GM12878 (cell line): ENCODE measurements at regions not wholly inside any gene's neighbourhood (a gene's known extent, or its start where the extent isn't known, plus 50 kb on each side); places are given as distances from the start of the nearest gene placed in this dataset.

Experiments used
- ATAC-seq: fragments of 200-7000 bp; cut with Tn5 transposase; 3 replicates; pipeline ENCODE4 v1.9.1; 2020; ENCODE audit warnings: mild to moderate bottlenecking, moderate library complexity
- BruUV-seq: library from RNA; stranded (reverse); fragments of 400-500 nt; replicated peaks from 2 replicates; lab custom pipeline; 2021; lab: Mats Ljungman, UMichigan
- CTCF ChIA-PET: fragments of 300-600 bp; sonication (Branson Sonifier 250); formaldehyde crosslinking; extraction: SDS; loops from one replicate; lab custom pipeline; 2021; ENCODE audit warnings: inconsistent platforms; lab: Yijun Ruan, JAX
- POLR2A ChIA-PET: fragments of 350-600 bp; formaldehyde crosslinking; extraction: SDS; loops from one replicate; lab custom pipeline; 2021; ENCODE audit warnings: inconsistent platforms; lab: Charles Lee
- RAD21 ChIA-PET: fragments of 300-600 bp; sonication (Branson Sonifier 250); formaldehyde crosslinking; loops from one replicate; lab custom pipeline; 2023; ENCODE audit warnings: antibody characterized with exemption; ENCODE audit not compliant: unreplicated experiment; lab: Charles Lee
- SMC1A ChIA-PET: fragments of 300-600 bp; sonication (Branson Sonifier 250); formaldehyde crosslinking; loops from one replicate; lab custom pipeline; 2023; ENCODE audit not compliant: unreplicated experiment, uncharacterized antibody; lab: Charles Lee
- DNase-seq: peaks from one replicate; pipeline ENCODE4 v3.0.0-alpha.2; 2011; ENCODE audit warnings: low read depth, low spot score
- FAIRE-seq: peaks from 3 replicates; lab custom pipeline; 2011; peaks lifted over from hg19 to GRCh38; lab: Jason Lieb, UNC
- H2AFZ ChIP-seq: 2 replicates; pipeline ENCODE4 v1.6.0; 2011; ENCODE audit warnings: low read depth, low read length, control low read depth; ENCODE audit not compliant: control insufficient read depth
- H3K27ac ChIP-seq: 2 replicates; pipeline ENCODE4 v1.5.1; 2011; ENCODE audit warnings: control low read depth; ENCODE audit not compliant: control insufficient read depth, insufficient read depth
- H3K27me3 ChIP-seq, 2 experiments: replicated peaks in 1 of 2; 2 replicates each; pipeline versions ENCODE4 v1.6.0 to v1.6.1; 2011; ENCODE audit warnings: low read length in 1 of 2; ENCODE audit not compliant: control insufficient read depth in 2 of 2, insufficient read depth in 2 of 2
- H3K36me3 ChIP-seq, 2 experiments: 2 replicates each; pipeline ENCODE4 v1.5.1; 2011; ENCODE audit warnings: low read length in 1 of 2; ENCODE audit not compliant: control insufficient read depth in 2 of 2, insufficient read depth in 2 of 2
- H3K4me1 ChIP-seq: 2 replicates; pipeline ENCODE4 v1.6.1; 2011; ENCODE audit warnings: mild to moderate bottlenecking, low read length, moderate library complexity, mixed read lengths; ENCODE audit not compliant: control insufficient read depth, insufficient read depth
- H3K4me2 ChIP-seq: 2 replicates; pipeline ENCODE4 v1.6.0; 2011; ENCODE audit warnings: control low read depth; ENCODE audit not compliant: control insufficient read depth, insufficient read depth
- H3K4me3 ChIP-seq: fragments of 200-600 bp; sonication (generic); 2 replicates; pipeline ENCODE4 v1.5.1; 2016
- H3K79me2 ChIP-seq: 2 replicates; pipeline ENCODE4 v1.6.0; 2011; ENCODE audit warnings: low read length; ENCODE audit not compliant: control insufficient read depth, insufficient read depth
- H3K9ac ChIP-seq: 2 replicates; pipeline ENCODE4 v1.8.0; 2011; ENCODE audit warnings: low read length, control low read depth, mixed read lengths; ENCODE audit not compliant: control insufficient read depth, insufficient read depth
- H3K9me3 ChIP-seq: replicated peaks from 3 replicates; pipeline ENCODE4 v1.5.1; 2011; ENCODE audit warnings: mild to moderate bottlenecking, low read length; ENCODE audit not compliant: control insufficient read depth, insufficient read depth
- H4K20me1 ChIP-seq: 2 replicates; pipeline ENCODE4 v1.6.0; 2011; ENCODE audit not compliant: control insufficient read depth, insufficient read depth
- ATF7 ChIP-seq: fragments of 450-650 bp; IDR thresholded peaks from 2 replicates; pipeline ENCODE4 v1.6.1; 2016; ENCODE audit warnings: low read depth, mild to moderate bottlenecking
- CREM ChIP-seq: IDR thresholded peaks from 2 replicates; pipeline ENCODE4 v1.6.1; 2014; ENCODE audit warnings: antibody characterized with exemption, low read depth
- IRF4 ChIP-seq: IDR thresholded peaks from 2 replicates; pipeline ENCODE4 v1.6.1; 2011; ENCODE audit warnings: low read depth, low read length
- KDM1A ChIP-seq: fragments of 200-600 bp; sonication (generic); IDR thresholded peaks from 2 replicates; pipeline ENCODE4 v1.6.1; 2016; ENCODE audit warnings: borderline replicate concordance
- PRDM15 ChIP-seq: fragments of 450-650 bp; formaldehyde crosslinking; IDR thresholded peaks from 2 replicates; pipeline ENCODE4 v1.4.0; 2020; ENCODE audit warnings: mild to moderate bottlenecking, moderate library complexity
- RAD51 ChIP-seq: fragments of 450-650 bp; IDR thresholded peaks from 2 replicates; pipeline ENCODE4 v1.6.1; 2016; ENCODE audit warnings: moderate library complexity, mild to moderate bottlenecking, inconsistent platforms
- SMARCA5 ChIP-seq: fragments of 450-650 bp; IDR thresholded peaks from 2 replicates; pipeline ENCODE4 v1.6.1; 2017; ENCODE audit warnings: mild to moderate bottlenecking
- SPI1 ChIP-seq: IDR thresholded peaks from 2 replicates; pipeline ENCODE4 v1.6.1; 2011; ENCODE audit warnings: low read depth, mild to moderate bottlenecking, low read length, moderate library complexity, borderline replicate concordance; ENCODE audit not compliant: insufficient read depth
- SRF ChIP-seq, 2 experiments: IDR thresholded peaks; 2 replicates each; pipeline ENCODE4 v1.6.1; 2011; ENCODE audit warnings: low read depth in 2 of 2, low read length in 2 of 2, mild to moderate bottlenecking in 1 of 2, moderate library complexity in 1 of 2
- STAT3 ChIP-seq: IDR thresholded peaks from 2 replicates; pipeline ENCODE4 v1.6.1; 2011; ENCODE audit warnings: low read depth, low read length, improper control_type of control experiment
- SUPT20H ChIP-seq: IDR thresholded peaks from 2 replicates; pipeline ENCODE4 v1.6.1; 2011; ENCODE audit warnings: low read depth, mild to moderate bottlenecking, low read length, moderate library complexity, borderline replicate concordance; ENCODE audit not compliant: control insufficient read depth
- TCF7 ChIP-seq: IDR thresholded peaks from 2 replicates; pipeline ENCODE4 v1.6.1; 2014; ENCODE audit warnings: antibody characterized with exemption, borderline replicate concordance
- ZNF384 ChIP-seq: IDR thresholded peaks from 2 replicates; pipeline ENCODE4 v1.6.1; 2012; ENCODE audit warnings: low read depth, mild to moderate bottlenecking, low read length, improper control_type of control experiment, borderline replicate concordance
- WGBS: methylation state at CpG from one replicate; pipeline ENCODE4 v1.1.6; 2016; ENCODE audit warnings: low lambda C conversion rate; ENCODE audit not compliant: insufficient replicate concordance, insufficient coverage; ENCODE audit errors: missing lambda C conversion rate; 5-methylcytosine and 5-hydroxymethylcytosine counted together
- in situ Hi-C: fragments of 300-500 bp; cut with MboI; formaldehyde crosslinking; loops from 9 replicates; pipeline ENCODE4 v1.14.3; 2018; ENCODE audit warnings: mixed read lengths
- intact Hi-C: fragments of 100-400 bp; cut with micrococcal nuclease; formaldehyde crosslinking; loops from one replicate; pipeline ENCODE4 v1.14.2; 2022; ENCODE audit not compliant: unreplicated experiment

DNA sequence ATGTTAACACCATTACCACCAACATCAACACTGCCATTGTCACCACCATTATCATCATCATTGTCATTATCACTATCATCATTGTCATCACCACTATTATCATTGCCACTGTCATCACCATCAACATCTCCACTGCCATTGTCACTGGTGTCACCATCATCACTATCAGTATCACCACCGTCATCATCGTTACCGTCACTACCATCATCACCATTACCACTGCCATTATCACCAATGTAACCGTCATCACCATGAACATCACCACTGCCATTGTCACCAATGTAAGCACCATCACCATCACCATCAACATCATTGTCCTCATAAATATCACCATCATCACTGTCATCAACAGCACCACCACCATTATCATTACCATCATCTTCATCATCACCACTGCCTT lies 633.2 kb upstream of the EEF2KMT start:
- in situ Hi-C loops: no loop called here
- H3K9ac ChIP-seq: no peak overlapping the region
- H3K4me2 ChIP-seq: no peak overlapping the region
- 88% methylated on average over 4 of the region's 4 CpGs for WGBS
- SMC1A ChIA-PET: no interaction called here
- no peak for DNase-seq
- H3K9me3 ChIP-seq: no peaks in the 10 kb centered on the region; the same call in 2 of the 3 replicates
- no peaks in the 10 kb centered on the region for H3K79me2 ChIP-seq
- no peak overlapping the region for H2AFZ ChIP-seq
- no peaks in the 10 kb centered on the region for H3K27me3 ChIP-seq
- no peaks in the 10 kb centered on the region for H3K4me1 ChIP-seq
- FAIRE-seq: no peak
- no peak overlapping the region for H3K4me3 ChIP-seq
- intact Hi-C loops: no loop called here
- CTCF ChIA-PET: no interaction called here
- H3K36me3 ChIP-seq: no peaks in the 10 kb centered on the region
- no TSS peak for BruUV-seq
- TF ChIP-seq SRF (IDR thresholded peaks at IDR 0.05; ENCODE audit: low read depth in 2 of 2, low read length in 2 of 2) (no peak), IRF4 (no peak), ATF7 (no peak), SPI1 (no peak), ZNF384 (no peak), CREM (no peak), PRDM15 (CRISPR knock-in tag) (no peak), STAT3 (no peak), RAD51 (no peak), TCF7 (no peak), SUPT20H (no peak), KDM1A (no peak), SMARCA5 (no peak)
- TF ChIP-seq, all 136 proteins: peak for 0
- no peak overlapping the region for H3K27ac ChIP-seq
- ChIA-PET RAD21 (no interaction called here), POLR2A (no interaction called here)
- no peaks in the 10 kb centered on the region for H4K20me1 ChIP-seq
- ATAC-seq: no peak
